HepG2 (cell line): ENCODE measurements at regions not wholly inside any gene's neighbourhood (a gene's known extent, or its start where the extent isn't known, plus 50 kb on each side); places are given as distances from the start of the nearest gene placed in this dataset.

ENCODE experiments used
- KMT2A ChIP-seq: sonication (generic); formaldehyde crosslinking; IDR thresholded peaks from 2 replicates; pipeline ENCODE4 v1.4.0; 2020; ENCODE audit warnings: missing genetic modification reagents
- TARDBP ChIP-seq: sonication (generic); formaldehyde crosslinking; IDR thresholded peaks from 2 replicates; pipeline ENCODE4 v1.8.0; 2022; ENCODE audit warnings: mild to moderate bottlenecking, missing genetic modification reagents
- TF ChIP-seq, protein P1 (sequence below): sonication (generic); formaldehyde crosslinking; IDR thresholded peaks from 2 replicates; pipeline ENCODE4 v1.8.1; 2023; ENCODE audit warnings: missing genetic modification reagents, inconsistent platforms, borderline replicate concordance

DNA sequence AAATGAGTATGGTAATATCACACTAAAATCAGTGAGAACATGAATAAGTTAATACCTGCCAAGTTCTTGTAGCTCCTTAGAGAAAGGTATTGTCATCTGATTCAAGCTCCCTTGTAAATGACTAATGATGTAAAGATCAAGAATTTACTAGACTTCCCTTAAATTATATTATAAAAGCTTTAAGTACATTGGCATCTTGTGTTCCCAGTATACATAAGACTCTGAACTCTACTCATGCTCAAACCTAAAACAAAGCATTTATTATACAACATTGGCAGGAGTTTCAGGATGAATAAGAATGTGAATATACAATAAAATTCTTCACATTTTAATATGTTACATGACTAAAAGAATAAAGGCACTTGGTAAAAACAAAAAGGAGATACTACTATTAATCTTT, 126.8 kb upstream of the UNC5C start:
- TF ChIP-seq KMT2A (CRISPR knock-in tag), result no peak
- TF ChIP-seq TARDBP, result no peak
- TF ChIP-seq, protein P1, sequence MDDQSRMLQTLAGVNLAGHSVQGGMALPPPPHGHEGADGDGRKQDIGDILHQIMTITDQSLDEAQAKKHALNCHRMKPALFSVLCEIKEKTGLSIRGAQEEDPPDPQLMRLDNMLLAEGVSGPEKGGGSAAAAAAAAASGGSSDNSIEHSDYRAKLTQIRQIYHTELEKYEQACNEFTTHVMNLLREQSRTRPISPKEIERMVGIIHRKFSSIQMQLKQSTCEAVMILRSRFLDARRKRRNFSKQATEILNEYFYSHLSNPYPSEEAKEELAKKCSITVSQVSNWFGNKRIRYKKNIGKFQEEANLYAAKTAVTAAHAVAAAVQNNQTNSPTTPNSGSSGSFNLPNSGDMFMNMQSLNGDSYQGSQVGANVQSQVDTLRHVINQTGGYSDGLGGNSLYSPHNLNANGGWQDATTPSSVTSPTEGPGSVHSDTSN (CRISPR knock-in tag), result no peak
